ENCODE measurements at regions not wholly inside any gene's neighbourhood (a gene's known extent, or its start where the extent isn't known, plus 50 kb on each side); places are given as distances from the start of the nearest gene placed in this dataset.

DNA sequence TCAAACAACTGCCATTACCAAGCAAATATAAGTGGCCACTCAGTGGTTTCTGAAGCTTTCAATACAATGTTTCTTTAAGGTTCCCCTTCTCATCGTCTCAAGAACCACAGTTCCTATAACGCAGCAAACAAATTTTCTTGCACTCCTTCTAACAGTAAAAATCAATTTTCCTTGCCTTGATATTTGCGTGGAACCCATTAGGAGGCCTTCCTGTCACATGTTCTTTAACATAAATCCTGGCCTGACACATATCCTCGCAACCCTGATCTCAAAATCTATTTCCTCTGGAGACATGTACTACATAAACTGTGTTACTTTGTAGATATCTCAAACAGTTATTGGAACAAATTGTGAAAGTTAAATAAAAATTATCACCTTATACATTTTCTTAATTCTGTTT, 65.9 kb upstream of the MANEA start:
- DNase-seq: no peak

DNA sequence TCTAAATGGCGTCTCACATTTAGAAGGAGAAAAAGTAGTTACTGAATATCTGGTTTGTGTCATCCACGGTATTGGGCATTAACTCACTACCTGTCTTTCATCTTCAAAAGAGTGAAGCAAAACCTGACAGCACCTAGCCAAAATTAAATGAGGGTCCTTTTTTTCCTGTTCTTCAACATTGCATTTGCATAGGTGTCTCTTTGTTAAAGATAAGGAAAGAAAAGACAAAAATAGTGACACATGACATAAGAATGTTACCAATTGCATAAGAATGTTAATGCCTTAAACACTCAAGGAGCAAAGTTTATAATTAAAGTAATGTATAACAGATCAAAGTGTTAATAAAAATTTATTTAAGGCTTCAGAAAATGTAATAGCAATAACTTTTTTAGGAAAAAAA, 61.4 kb upstream of the MANEA start:
- no peak for DNase-seq

- no peak for DNase-seq
These were observed 60.3 kb upstream of the MANEA start for GRCh38 chr6:95517004-95517403.

GRCh38 chr6:95517568-95517967, 59.8 kb upstream of the MANEA start:
- DNase-seq: no peak

DNA sequence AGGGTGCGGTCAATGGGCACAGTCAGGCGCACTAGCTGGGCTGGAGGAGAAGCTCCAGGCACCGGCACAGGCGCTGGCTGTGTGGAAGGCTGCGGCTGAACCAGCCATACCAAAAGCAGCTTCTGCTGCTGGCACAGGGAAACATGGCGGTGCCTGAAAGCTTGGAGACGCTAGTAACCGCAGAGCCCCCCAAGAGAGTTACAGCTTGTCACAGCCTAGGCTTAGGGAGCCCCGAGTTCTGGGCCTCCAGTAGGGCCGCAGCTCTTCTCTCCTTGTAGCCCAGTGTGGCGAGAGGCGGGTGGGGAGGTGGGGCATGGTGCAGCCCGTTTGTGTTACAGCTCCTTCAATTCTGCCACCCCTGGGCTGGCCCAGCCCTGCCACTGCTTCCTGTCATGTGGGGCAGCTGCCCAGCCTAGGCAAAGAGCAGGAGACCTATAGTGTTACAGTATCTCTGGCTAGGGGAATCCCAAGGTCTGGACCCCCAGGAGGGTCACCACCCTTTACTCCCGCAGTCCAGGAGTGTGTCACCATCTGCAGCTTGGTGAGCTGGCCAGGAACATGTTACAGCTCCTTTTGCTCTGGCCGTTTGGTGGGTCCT, 58.6 kb upstream of the MANEA start:
- DNase-seq: no peak

GRCh38 chr6:95519228-95520037, 57.9 kb upstream of the MANEA start:
- DNase-seq: no peak

DNA sequence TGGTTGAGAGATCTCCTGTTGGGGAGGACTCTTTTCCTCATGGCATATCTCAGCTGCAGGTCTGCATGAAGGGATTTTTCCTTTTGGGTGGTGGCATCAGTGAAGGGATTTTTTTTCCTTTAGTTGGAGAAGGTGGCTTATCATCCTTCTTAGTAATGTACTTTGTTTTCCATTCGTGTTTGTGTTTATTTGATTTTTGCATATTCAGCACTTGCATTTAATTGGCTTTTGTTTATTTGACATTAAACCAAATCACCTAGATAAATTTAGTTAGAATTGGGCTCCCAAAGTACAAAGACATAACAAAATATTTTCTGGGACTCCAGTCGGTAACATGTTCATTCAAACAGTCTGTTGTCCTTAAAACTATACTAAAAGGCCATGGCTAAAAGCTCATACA, 56.2 kb upstream of the MANEA start:
- no peak for DNase-seq

All from retina (tissue), 1 donor.